ENCODE measurements at regions not wholly inside any gene's neighbourhood (a gene's known extent, or its start where the extent isn't known, plus 50 kb on each side); places are given as distances from the start of the nearest gene placed in this dataset.

- no peaks in the 10 kb centered on the region for H3K9me3 ChIP-seq (ENCODE audit: control insufficient read depth, insufficient read depth, low read depth, low read length)
- no peak overlapping the region for H3K27ac ChIP-seq (ENCODE audit: extremely low read depth, low read depth, low read length)
- H3K36me3 ChIP-seq (ENCODE audit: control insufficient read depth in 2 of 2, insufficient read depth in 1 of 2, low read length in 2 of 2), result no peaks in the 10 kb centered on the region
- ChIA-PET CTCF (interaction anchor here (0.5 to 1.1 kb wide), 2 partner anchors 23 to 134 kb away, joined by 3 to 8 read pairs; no protein-coding TSS in a partner anchor), POLR2A (no interaction called here)
- no peak for TF ChIP-seq ZNF426 (tag by site-specific recombination; IDR thresholded peaks at IDR 0.05)
- TF ChIP-seq, protein P1, sequence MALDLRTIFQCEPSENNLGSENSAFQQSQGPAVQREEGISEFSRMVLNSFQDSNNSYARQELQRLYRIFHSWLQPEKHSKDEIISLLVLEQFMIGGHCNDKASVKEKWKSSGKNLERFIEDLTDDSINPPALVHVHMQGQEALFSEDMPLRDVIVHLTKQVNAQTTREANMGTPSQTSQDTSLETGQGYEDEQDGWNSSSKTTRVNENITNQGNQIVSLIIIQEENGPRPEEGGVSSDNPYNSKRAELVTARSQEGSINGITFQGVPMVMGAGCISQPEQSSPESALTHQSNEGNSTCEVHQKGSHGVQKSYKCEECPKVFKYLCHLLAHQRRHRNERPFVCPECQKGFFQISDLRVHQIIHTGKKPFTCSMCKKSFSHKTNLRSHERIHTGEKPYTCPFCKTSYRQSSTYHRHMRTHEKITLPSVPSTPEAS (tag by site-specific recombination; IDR thresholded peaks at IDR 0.05), result no peak
- no peak for TF ChIP-seq ZNF571 (tag by site-specific recombination; IDR thresholded peaks at IDR 0.05)
- TF ChIP-seq ZNF138 (tag by site-specific recombination; IDR thresholded peaks at IDR 0.05; ENCODE audit: borderline replicate concordance), result no peak
- no peak for TF ChIP-seq ZNF423 (tag by site-specific recombination; IDR thresholded peaks at IDR 0.05)
- TF ChIP-seq EGR2 (tag by site-specific recombination; IDR thresholded peaks at IDR 0.05; ENCODE audit: low read depth), result no peak
- TF ChIP-seq GLI2 (tag by site-specific recombination; IDR thresholded peaks at IDR 0.05; ENCODE audit: borderline replicate concordance, low read depth), result no peak
- TF ChIP-seq ZIC2 (tag by site-specific recombination; IDR thresholded peaks at IDR 0.05), result no peak
- TF ChIP-seq ZBTB1 (tag by site-specific recombination; IDR thresholded peaks at IDR 0.05), result no peak
- TF ChIP-seq ZFP69B (tag by site-specific recombination; IDR thresholded peaks at IDR 0.05), result no peak
- no peak for TF ChIP-seq ZNF292 (tag by site-specific recombination; IDR thresholded peaks at IDR 0.05; ENCODE audit: borderline replicate concordance, low read depth)
- no peak overlapping the region for H3K4me3 ChIP-seq (ENCODE audit: low read depth, low read length)
- peaks cover 8% of the 10 kb centered on the region; the same call in 1 of the 2 replicates for H3K4me1 ChIP-seq (ENCODE audit: control insufficient read depth, insufficient read depth, low read length)
Measured at GRCh38 chr12:85559127-85559526, 277.1 kb downstream of the RASSF9 start.

DNA sequence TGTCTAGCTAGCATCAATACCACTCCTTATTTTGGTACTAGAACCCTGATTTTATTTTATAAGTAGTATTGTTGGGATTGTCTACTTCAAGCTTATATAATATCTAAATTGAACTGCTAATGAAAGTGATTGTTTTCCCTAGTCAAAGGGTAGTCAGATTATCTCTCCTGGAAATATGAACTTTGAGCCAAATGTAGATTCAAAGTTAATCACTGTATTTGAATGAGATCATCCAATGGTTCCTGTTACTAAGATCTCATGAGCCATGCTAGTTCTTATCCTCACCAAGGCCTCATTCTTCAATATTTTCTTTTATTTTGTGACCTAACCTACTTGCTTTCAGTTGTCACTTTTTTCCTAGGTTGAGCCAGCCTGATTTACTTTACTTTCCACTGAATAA lies 276.7 kb downstream of the RASSF9 start:
- H3K9me3 ChIP-seq (ENCODE audit: control insufficient read depth, insufficient read depth, low read depth, low read length), result no peaks in the 10 kb centered on the region
- peaks cover 8% of the 10 kb centered on the region; the same call in 1 of the 2 replicates for H3K4me1 ChIP-seq (ENCODE audit: control insufficient read depth, insufficient read depth, low read length)
- CTCF ChIA-PET, result interaction anchor here (1.1 kb wide), 1 partner anchor 134 kb away, joined by 3 read pairs; no protein-coding TSS in a partner anchor
- POLR2A ChIA-PET, result no interaction called here
- H3K4me3 ChIP-seq (ENCODE audit: low read depth, low read length), result no peak overlapping the region
- no peak overlapping the region for H3K27ac ChIP-seq (ENCODE audit: extremely low read depth, low read depth, low read length)
- TF ChIP-seq ZFP37 (tag by site-specific recombination; IDR thresholded peaks at IDR 0.05), result no peak
- TF ChIP-seq ATF2 (tag by site-specific recombination; IDR thresholded peaks at IDR 0.05; ENCODE audit: low read depth), result peak; percentile 7; the same call in 1 of the 2 replicates
- no peak for TF ChIP-seq ZNF639 (tag by site-specific recombination; IDR thresholded peaks at IDR 0.05)
- no peak for TF ChIP-seq ZNF280C (tag by site-specific recombination; IDR thresholded peaks at IDR 0.05)
- TF ChIP-seq KLF8 (tag by site-specific recombination; IDR thresholded peaks at IDR 0.05), result no peak
- H3K36me3 ChIP-seq (ENCODE audit: control insufficient read depth in 2 of 2, insufficient read depth in 1 of 2, low read length in 2 of 2), result no peaks in the 10 kb centered on the region

Measured in HEK293 (cell line).